HEK293 (cell line): ENCODE measurements at regions not wholly inside any gene's neighbourhood (a gene's known extent, or its start where the extent isn't known, plus 50 kb on each side); places are given as distances from the start of the nearest gene placed in this dataset.

Experiments used
- AEBP2 ChIP-seq: fragments of 450-650 bp; formaldehyde crosslinking; IDR thresholded peaks from 2 replicates; pipeline ENCODE4 v1.5.1; 2016; ENCODE audit warnings: missing biosample characterization, missing genetic modification characterization, borderline replicate concordance
- BCL11A ChIP-seq: fragments of 450-650 bp; formaldehyde crosslinking; IDR thresholded peaks from 2 replicates; pipeline ENCODE4 v1.5.1; 2016; ENCODE audit warnings: low read depth, missing biosample characterization, missing genetic modification characterization
- BCL6B ChIP-seq: fragments of 450-650 bp; formaldehyde crosslinking; IDR thresholded peaks from 2 replicates; pipeline ENCODE4 v1.5.1; 2017; ENCODE audit warnings: missing biosample characterization, missing genetic modification characterization
- EGR2 ChIP-seq: fragments of 450-650 bp; formaldehyde crosslinking; IDR thresholded peaks from 2 replicates; pipeline ENCODE4 v1.5.1; 2016; ENCODE audit warnings: low read depth, missing biosample characterization, missing genetic modification characterization
- GFI1B ChIP-seq: fragments of 450-650 bp; formaldehyde crosslinking; IDR thresholded peaks from 2 replicates; pipeline ENCODE4 v1.5.1; 2016; ENCODE audit warnings: missing biosample characterization, missing genetic modification characterization
- GLI4 ChIP-seq: fragments of 450-650 bp; formaldehyde crosslinking; IDR thresholded peaks from 2 replicates; pipeline ENCODE4 v1.5.1; 2016; ENCODE audit warnings: missing biosample characterization, missing genetic modification characterization
- GLIS2 ChIP-seq: fragments of 450-650 bp; formaldehyde crosslinking; IDR thresholded peaks from 2 replicates; pipeline ENCODE4 v1.5.1; 2016; ENCODE audit warnings: missing biosample characterization, missing genetic modification characterization
- HOXD13 ChIP-seq: sonication (generic); formaldehyde crosslinking; IDR thresholded peaks from 2 replicates; pipeline ENCODE4 v1.8.0; 2022; ENCODE audit warnings: missing genetic modification reagents, borderline replicate concordance
- KLF1 ChIP-seq: fragments of 450-650 bp; formaldehyde crosslinking; IDR thresholded peaks from 2 replicates; pipeline ENCODE4 v1.5.1; 2016; ENCODE audit warnings: missing biosample characterization, missing genetic modification characterization
- KLF10 ChIP-seq: fragments of 450-650 bp; IDR thresholded peaks from 2 replicates; pipeline ENCODE4 v1.5.1; 2018; ENCODE audit warnings: missing biosample characterization, mild to moderate bottlenecking, missing genetic modification characterization
- MEIS1 ChIP-seq: sonication (generic); formaldehyde crosslinking; IDR thresholded peaks from 2 replicates; pipeline ENCODE4 v1.8.1; 2022; ENCODE audit warnings: missing genetic modification reagents, mild to moderate bottlenecking, borderline replicate concordance
- MZF1 ChIP-seq: fragments of 450-650 bp; formaldehyde crosslinking; IDR thresholded peaks from 2 replicates; pipeline ENCODE4 v1.5.1; 2017; ENCODE audit warnings: missing biosample characterization, missing genetic modification characterization, borderline replicate concordance
- PATZ1 ChIP-seq: fragments of 450-650 bp; formaldehyde crosslinking; IDR thresholded peaks from 2 replicates; pipeline ENCODE4 v1.5.1; 2016; ENCODE audit warnings: missing biosample characterization, missing genetic modification characterization
- PBX3 ChIP-seq: sonication (generic); formaldehyde crosslinking; IDR thresholded peaks from 2 replicates; pipeline ENCODE4 v1.8.1; 2022; ENCODE audit warnings: mild to moderate bottlenecking, moderate library complexity, missing genetic modification reagents
- SP2 ChIP-seq: fragments of 450-650 bp; formaldehyde crosslinking; IDR thresholded peaks from 2 replicates; pipeline ENCODE4 v1.5.1; 2016; ENCODE audit warnings: missing biosample characterization, missing genetic modification characterization
- ZBTB10 ChIP-seq: fragments of 450-650 bp; formaldehyde crosslinking; IDR thresholded peaks from 2 replicates; pipeline ENCODE4 v1.5.1; 2016; ENCODE audit warnings: missing biosample characterization, missing genetic modification characterization
- ZBTB48 ChIP-seq: fragments of 450-650 bp; formaldehyde crosslinking; IDR thresholded peaks from 2 replicates; pipeline ENCODE4 v1.5.1; 2016; ENCODE audit warnings: missing biosample characterization, missing genetic modification characterization
- ZFP3 ChIP-seq: fragments of 450-650 bp; formaldehyde crosslinking; IDR thresholded peaks from 2 replicates; pipeline ENCODE4 v1.5.1; 2016; ENCODE audit warnings: low read depth, missing biosample characterization, missing genetic modification characterization
- ZNF140 ChIP-seq: fragments of 450-650 bp; formaldehyde crosslinking; IDR thresholded peaks from 2 replicates; pipeline ENCODE4 v1.5.1; 2016; ENCODE audit warnings: missing biosample characterization, missing genetic modification characterization
- ZNF155 ChIP-seq: fragments of 450-650 bp; formaldehyde crosslinking; IDR thresholded peaks from 2 replicates; pipeline ENCODE4 v1.5.1; 2016; ENCODE audit warnings: missing biosample characterization, missing genetic modification characterization
- ZNF184 ChIP-seq: fragments of 450-650 bp; IDR thresholded peaks from 2 replicates; pipeline ENCODE4 v1.5.1; 2018; ENCODE audit warnings: missing biosample characterization, mild to moderate bottlenecking, missing genetic modification characterization
- ZNF19 ChIP-seq: fragments of 450-650 bp; formaldehyde crosslinking; IDR thresholded peaks from 2 replicates; pipeline ENCODE4; 2016; ENCODE audit warnings: missing biosample characterization, missing genetic modification characterization, low read depth
- ZNF23 ChIP-seq: fragments of 450-650 bp; formaldehyde crosslinking; IDR thresholded peaks from 2 replicates; pipeline ENCODE4 v1.5.1; 2016; ENCODE audit warnings: missing biosample characterization, missing genetic modification characterization, borderline replicate concordance
- ZNF350 ChIP-seq: fragments of 450-650 bp; formaldehyde crosslinking; IDR thresholded peaks from 2 replicates; pipeline ENCODE4 v1.5.0; 2017; ENCODE audit warnings: missing biosample characterization, mild to moderate bottlenecking, missing genetic modification characterization
- ZNF362 ChIP-seq: fragments of 450-650 bp; formaldehyde crosslinking; IDR thresholded peaks from 2 replicates; pipeline ENCODE4 v1.5.1; 2016; ENCODE audit warnings: missing biosample characterization, missing genetic modification characterization
- ZNF692 ChIP-seq: fragments of 450-650 bp; formaldehyde crosslinking; IDR thresholded peaks from 2 replicates; pipeline ENCODE4 v1.5.1; 2016; ENCODE audit warnings: missing biosample characterization, missing genetic modification characterization
- ZNF76 ChIP-seq: fragments of 450-650 bp; formaldehyde crosslinking; IDR thresholded peaks from 2 replicates; pipeline ENCODE4; 2016; ENCODE audit warnings: low read depth, missing biosample characterization, missing genetic modification characterization, borderline replicate concordance
- ZNF785 ChIP-seq: fragments of 450-650 bp; formaldehyde crosslinking; IDR thresholded peaks from 2 replicates; pipeline ENCODE4 v1.5.1; 2016; ENCODE audit warnings: missing biosample characterization, missing genetic modification characterization
- ZSCAN23 ChIP-seq: fragments of 450-650 bp; formaldehyde crosslinking; IDR thresholded peaks from 2 replicates; pipeline ENCODE4 v1.5.1; 2016; ENCODE audit warnings: missing biosample characterization, missing genetic modification characterization

- TF ChIP-seq PATZ1 (no peak; the same call in 1 of the 2 replicates), GLIS2 (tag by site-specific recombination) (no peak), SP2 (tag by site-specific recombination) (no peak), MZF1 (tag by site-specific recombination) (no peak), ZNF692 (tag by site-specific recombination) (0 out of 2 replicates have a peak, but pooled peaks have one; percentile 12), ZSCAN23 (no peak), EGR2 (tag by site-specific recombination) (no peak), ZBTB48 (tag by site-specific recombination) (no peak), BCL6B (tag by site-specific recombination) (no peak), ZNF362 (tag by site-specific recombination) (no peak), ZNF350 (no peak), AEBP2 (tag by site-specific recombination) (no peak), ZNF140 (tag by site-specific recombination) (no peak), ZFP3 (tag by site-specific recombination) (no peak), KLF1 (tag by site-specific recombination) (no peak), ZBTB10 (tag by site-specific recombination) (no peak), ZNF785 (tag by site-specific recombination) (no peak), MEIS1 (no peak), ZNF76 (tag by site-specific recombination) (no peak), ZNF184 (no peak), GLI4 (tag by site-specific recombination) (no peak), ZNF19 (tag by site-specific recombination) (no peak), ZNF23 (tag by site-specific recombination) (no peak), HOXD13 (no peak), ZNF155 (tag by site-specific recombination) (no peak), PBX3 (CRISPR knock-in tag) (no peak), BCL11A (tag by site-specific recombination) (no peak), GFI1B (no peak), KLF10 (no peak; the same call in 1 of the 2 replicates)
These were observed 61.4 kb upstream of the TRIM2 start (continued) for GRCh38 chr4:153142700-153143438.
